ENCODE measurements at regions not wholly inside any gene's neighbourhood (a gene's known extent, or its start where the extent isn't known, plus 50 kb on each side); places are given as distances from the start of the nearest gene placed in this dataset.

GRCh38 chr3:45337839-45338470, 50.4 kb upstream of the LARS2 start:
- 52% methylated on average over 4 of the region's 12 CpGs; no CpG with 5 or more reads in 1 of the 2 experiments for WGBS, 2 experiments (ENCODE audit: extremely low coverage in 2 of 2, insufficient read length in 1 of 2)
- intact Hi-C loops (cut with micrococcal nuclease), result no loop called here
- H3K23ac ChIP-seq (ENCODE audit: low read depth, low read length), result no peak overlapping the region
- no peak overlapping the region for H4K5ac ChIP-seq (ENCODE audit: low read depth, low read length)
- CTCF ChIA-PET, result no interaction called here
- H3K9me3 ChIP-seq (ENCODE audit: control insufficient read depth, insufficient read depth, low read length), result no peaks in the 10 kb centered on the region
- H2BK120ac ChIP-seq (ENCODE audit: low read depth, low read length), result no peak overlapping the region
- no peak overlapping the region for H4K91ac ChIP-seq (ENCODE audit: insufficient read depth, low read depth, low read length)
- H3K18ac ChIP-seq (ENCODE audit: low read depth, low read length), result no peak overlapping the region
- TF ChIP-seq MXI1 (IDR thresholded peaks at IDR 0.05; ENCODE audit: borderline replicate concordance, low read depth, low read length), result no peak
- no peak for TF ChIP-seq CEBPB (IDR thresholded peaks at IDR 0.05; ENCODE audit: low read depth, low read length)
- no peak for TF ChIP-seq FOS (IDR thresholded peaks at IDR 0.05; ENCODE audit: low read depth, low read length)
- no peak for TF ChIP-seq POLR2A (IDR thresholded peaks at IDR 0.05; ENCODE audit: low read depth, low read length)
- no peak for TF ChIP-seq CHD1 (IDR thresholded peaks at IDR 0.05; ENCODE audit: low read depth, low read length)
- TF ChIP-seq SMC3 (IDR thresholded peaks at IDR 0.05; ENCODE audit: low read depth, low read length), result no peak
- TF ChIP-seq MAZ (IDR thresholded peaks at IDR 0.05; ENCODE audit: borderline replicate concordance, low read depth, low read length), result no peak
- TF ChIP-seq RAD21 (IDR thresholded peaks at IDR 0.05; ENCODE audit: low read length), result no peak
- TF ChIP-seq NFE2L2 (IDR thresholded peaks at IDR 0.05; ENCODE audit: low read depth, low read length), result no peak
- no peak for TF ChIP-seq MAFK (IDR thresholded peaks at IDR 0.05; ENCODE audit: low read depth, low read length)
- TF ChIP-seq USF2 (IDR thresholded peaks at IDR 0.05; ENCODE audit: low read depth, low read length), result no peak
- TF ChIP-seq, protein P1, sequence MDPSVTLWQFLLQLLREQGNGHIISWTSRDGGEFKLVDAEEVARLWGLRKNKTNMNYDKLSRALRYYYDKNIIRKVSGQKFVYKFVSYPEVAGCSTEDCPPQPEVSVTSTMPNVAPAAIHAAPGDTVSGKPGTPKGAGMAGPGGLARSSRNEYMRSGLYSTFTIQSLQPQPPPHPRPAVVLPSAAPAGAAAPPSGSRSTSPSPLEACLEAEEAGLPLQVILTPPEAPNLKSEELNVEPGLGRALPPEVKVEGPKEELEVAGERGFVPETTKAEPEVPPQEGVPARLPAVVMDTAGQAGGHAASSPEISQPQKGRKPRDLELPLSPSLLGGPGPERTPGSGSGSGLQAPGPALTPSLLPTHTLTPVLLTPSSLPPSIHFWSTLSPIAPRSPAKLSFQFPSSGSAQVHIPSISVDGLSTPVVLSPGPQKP (IDR thresholded peaks at IDR 0.05; ENCODE audit: borderline replicate concordance, low read depth, low read length), result no peak
- ATAC-seq (ENCODE audit: low read depth) (no peak), DNase-seq (no peak)
- no peak overlapping the region for H2AK5ac ChIP-seq (ENCODE audit: low read depth, low read length)
- H3K36me3 ChIP-seq (ENCODE audit: control insufficient read depth, insufficient read depth, low read length), result no peaks in the 10 kb centered on the region
- peaks cover 2% of the 10 kb centered on the region; the same call in 1 of the 2 replicates for H3K9me1 ChIP-seq (ENCODE audit: insufficient read depth, low read length)
- H3K79me1 ChIP-seq (ENCODE audit: low read depth in 1 of 2, low read length in 2 of 2), result no peaks in the 10 kb centered on the region
- POLR2A ChIA-PET (ENCODE audit: unreplicated experiment), result interaction anchor here (0.5 kb wide), 1 partner anchor 148 kb away, joined by 3 read pairs; no protein-coding TSS in a partner anchor
- H2BK5ac ChIP-seq (ENCODE audit: low read depth, low read length, poor library complexity, severe bottlenecking), result no peak overlapping the region
- H2AFZ ChIP-seq (replicated peaks; ENCODE audit: low read length, poor library complexity), result no peak overlapping the region
- no peak overlapping the region for H3K56ac ChIP-seq (ENCODE audit: extremely low read depth, insufficient read depth, low read length)
- no peak overlapping the region for H4K8ac ChIP-seq (ENCODE audit: low read depth in 2 of 2, low read length in 2 of 2)
- no peak overlapping the region for H3K4ac ChIP-seq (ENCODE audit: low read depth, low read length)
- dilution Hi-C loops (cut with HindIII; ENCODE audit: low sequenced_read_pairs, unreplicated experiment), result no loop called here
- no peak overlapping the region for H2BK20ac ChIP-seq (ENCODE audit: low read depth, low read length)
- BruUV-seq (replicated peaks), result no TSS peak
- no peak overlapping the region for H3K4me2 ChIP-seq (ENCODE audit: low read depth, low read length)
- no peaks in the 10 kb centered on the region for H4K20me1 ChIP-seq (ENCODE audit: insufficient read depth, low read length)
- H3K4me3 ChIP-seq (ENCODE audit: insufficient read depth, low read depth, low read length), result no peak overlapping the region
- no peaks in the 10 kb centered on the region for H3K4me1 ChIP-seq (ENCODE audit: control insufficient read depth, insufficient read depth, low read length)
- H3K9ac ChIP-seq (ENCODE audit: low read depth, low read length), result no peak overlapping the region
- H3K27ac ChIP-seq (ENCODE audit: insufficient read depth, low read length), result no peak overlapping the region
- in situ Hi-C loops (cut with MboI; ENCODE audit: low sequenced_read_pairs), result no loop called here
- no peak overlapping the region for H3K14ac ChIP-seq (replicated peaks; ENCODE audit: low read depth, low read length)
- H2BK15ac ChIP-seq (ENCODE audit: low read depth, low read length), result no peak overlapping the region
- no peak overlapping the region for H2AK9ac ChIP-seq (replicated peaks; ENCODE audit: low read depth, low read length, poor library complexity)
- peaks cover 48% of the 10 kb centered on the region for H3K27me3 ChIP-seq (ENCODE audit: control insufficient read depth, insufficient read depth, low read length)
